ENCODE measurements at regions not wholly inside any gene's neighbourhood (a gene's known extent, or its start where the extent isn't known, plus 50 kb on each side); places are given as distances from the start of the nearest gene placed in this dataset.
A peak's percentile ranks its signal among the peaks of the same experiment; 100 is the strongest.

DNA sequence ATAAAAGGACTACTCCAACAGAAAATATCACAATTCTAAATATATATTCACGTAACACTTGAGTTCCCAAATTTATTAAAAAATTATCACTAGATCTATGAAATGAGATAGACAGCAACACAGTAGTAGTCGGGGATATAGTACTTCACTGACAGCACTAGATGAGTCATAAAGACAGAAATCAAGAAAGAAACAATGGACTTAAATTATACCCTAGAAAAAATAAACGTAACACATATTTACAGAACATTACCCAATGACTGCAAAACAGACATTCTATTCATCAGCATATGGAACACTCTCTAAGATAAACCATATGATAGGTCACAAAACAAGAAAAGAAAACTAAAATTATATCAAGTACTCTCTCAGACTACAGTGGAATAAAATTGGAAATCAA, 429.4 kb downstream of the MBD2 start:
- Histone ChIP-seq H3K79me2 (ENCODE audit: control insufficient read depth, insufficient read depth, low read length, poor library complexity) (no peaks in the 10 kb centered on the region), H2AK5ac (ENCODE audit: low read length) (no peak overlapping the region), H4K91ac (ENCODE audit: low read depth, low read length) (no peak overlapping the region), H4K8ac (ENCODE audit: low read depth, low read length) (no peak overlapping the region), H3K27me3 (ENCODE audit: insufficient read depth, low read length) (no peaks in the 10 kb centered on the region), H3K4me1 (ENCODE audit: control insufficient read depth in 1 of 2, insufficient read depth in 2 of 2, low read length in 2 of 2) (no peaks in the 10 kb centered on the region), H3K9ac (ENCODE audit: low read length) (no peak overlapping the region), H3K4me2 (ENCODE audit: low read length) (no peak overlapping the region), H4K12ac (ENCODE audit: low read depth, low read length) (no peak overlapping the region), H3K9me3 (ENCODE audit: insufficient read depth, low read depth, low read length) (no peaks in the 10 kb centered on the region), H3K36me3 (ENCODE audit: control insufficient read depth in 1 of 2, insufficient read depth in 2 of 2, low read length in 2 of 2) (no peaks in the 10 kb centered on the region), H3K27ac (ENCODE audit: low read depth, low read length) (no peak overlapping the region), H3K23ac (ENCODE audit: low read length) (no peak overlapping the region), H2BK5ac (ENCODE audit: low read depth, low read length, poor library complexity) (no peak overlapping the region), H3K79me1 (ENCODE audit: low read length) (no peaks in the 10 kb centered on the region), H3K14ac (ENCODE audit: low read length) (no peak overlapping the region), H2BK12ac (ENCODE audit: low read length) (no peak overlapping the region), H3K4me3 (ENCODE audit: low read depth, low read length) (no peak overlapping the region), H3K4ac (ENCODE audit: low read depth, low read length) (no peak overlapping the region), H2BK120ac (ENCODE audit: insufficient read depth, low read length, poor library complexity) (no peak overlapping the region), H2AFZ (ENCODE audit: insufficient read depth, low read length, poor library complexity) (no peak overlapping the region), H3K18ac (ENCODE audit: low read length) (no peak overlapping the region)
- WGBS (ENCODE audit: extremely low coverage, insufficient coverage, insufficient read length): no CpG with 5 or more reads among the region's 3 CpGs
- DNase-seq: no peak

- H3K27ac ChIP-seq (ENCODE audit: low read depth, low read length): no peak overlapping the region
- H2AFZ ChIP-seq (ENCODE audit: insufficient read depth, low read length, poor library complexity): no peak overlapping the region
- H4K8ac ChIP-seq (ENCODE audit: low read depth, low read length): no peak overlapping the region
- peak overlapping the region; percentile 1 for H3K9ac ChIP-seq (ENCODE audit: low read length)
- H3K27me3 ChIP-seq (ENCODE audit: insufficient read depth, low read length): no peaks in the 10 kb centered on the region
- no peak overlapping the region for H3K14ac ChIP-seq (ENCODE audit: low read length)
- H3K9me3 ChIP-seq (ENCODE audit: insufficient read depth, low read depth, low read length): no peaks in the 10 kb centered on the region
- H2BK5ac ChIP-seq (ENCODE audit: low read depth, low read length, poor library complexity): no peak overlapping the region
- no peak overlapping the region for H3K4me3 ChIP-seq (ENCODE audit: low read depth, low read length)
- H4K91ac ChIP-seq (ENCODE audit: low read depth, low read length): no peak overlapping the region
- DNase-seq: no peak
- no peak overlapping the region for H4K12ac ChIP-seq (ENCODE audit: low read depth, low read length)
- no peaks in the 10 kb centered on the region for H3K79me2 ChIP-seq (ENCODE audit: control insufficient read depth, insufficient read depth, low read length, poor library complexity)
- no peak overlapping the region for H2AK5ac ChIP-seq (ENCODE audit: low read length)
- no peak overlapping the region for H3K23ac ChIP-seq (ENCODE audit: low read length)
- no peak overlapping the region for H2BK12ac ChIP-seq (ENCODE audit: low read length)
- no peak overlapping the region for H3K18ac ChIP-seq (ENCODE audit: low read length)
- no peak overlapping the region for H3K4ac ChIP-seq (ENCODE audit: low read depth, low read length)
- H3K4me1 ChIP-seq (ENCODE audit: control insufficient read depth in 1 of 2, insufficient read depth in 2 of 2, low read length in 2 of 2): no peaks in the 10 kb centered on the region
- no peak overlapping the region for H2BK120ac ChIP-seq (ENCODE audit: insufficient read depth, low read length, poor library complexity)
- WGBS (ENCODE audit: extremely low coverage, insufficient coverage, insufficient read length): no CpG with 5 or more reads among the region's 4 CpGs
- H3K4me2 ChIP-seq (ENCODE audit: low read length): no peak overlapping the region
- no peaks in the 10 kb centered on the region for H3K36me3 ChIP-seq (ENCODE audit: control insufficient read depth in 1 of 2, insufficient read depth in 2 of 2, low read length in 2 of 2)
- H3K79me1 ChIP-seq (ENCODE audit: low read length): no peaks in the 10 kb centered on the region
Measured at GRCh38 chr18:53792762-53793161, 431.7 kb downstream of the MBD2 start.

- Histone ChIP-seq H2BK5ac (ENCODE audit: low read depth, low read length, poor library complexity) (no peak overlapping the region), H3K4me3 (ENCODE audit: low read depth, low read length) (no peak overlapping the region), H3K14ac (ENCODE audit: low read length) (no peak overlapping the region), H4K12ac (ENCODE audit: low read depth, low read length) (no peak overlapping the region), H2AFZ (ENCODE audit: insufficient read depth, low read length, poor library complexity) (no peak overlapping the region), H3K4me2 (ENCODE audit: low read length) (no peak overlapping the region), H4K8ac (ENCODE audit: low read depth, low read length) (no peak overlapping the region), H3K79me2 (ENCODE audit: control insufficient read depth, insufficient read depth, low read length, poor library complexity) (no peaks in the 10 kb centered on the region), H3K9me3 (ENCODE audit: insufficient read depth, low read depth, low read length) (no peaks in the 10 kb centered on the region), H3K9ac (ENCODE audit: low read length) (no peak overlapping the region), H4K91ac (ENCODE audit: low read depth, low read length) (no peak overlapping the region), H3K4ac (ENCODE audit: low read depth, low read length) (no peak overlapping the region), H3K18ac (ENCODE audit: low read length) (no peak overlapping the region), H3K27ac (ENCODE audit: low read depth, low read length) (no peak overlapping the region), H3K27me3 (ENCODE audit: insufficient read depth, low read length) (no peaks in the 10 kb centered on the region), H2AK5ac (ENCODE audit: low read length) (no peak overlapping the region), H3K23ac (ENCODE audit: low read length) (no peak overlapping the region), H3K79me1 (ENCODE audit: low read length) (no peaks in the 10 kb centered on the region), H3K36me3 (ENCODE audit: control insufficient read depth in 1 of 2, insufficient read depth in 2 of 2, low read length in 2 of 2) (no peaks in the 10 kb centered on the region), H2BK120ac (ENCODE audit: insufficient read depth, low read length, poor library complexity) (no peak overlapping the region), H2BK12ac (ENCODE audit: low read length) (no peak overlapping the region), H3K4me1 (ENCODE audit: control insufficient read depth in 1 of 2, insufficient read depth in 2 of 2, low read length in 2 of 2) (no peaks in the 10 kb centered on the region)
- no peak for DNase-seq
Measured at GRCh38 chr18:53790786-53791185, 433.7 kb downstream of the MBD2 start.

DNA sequence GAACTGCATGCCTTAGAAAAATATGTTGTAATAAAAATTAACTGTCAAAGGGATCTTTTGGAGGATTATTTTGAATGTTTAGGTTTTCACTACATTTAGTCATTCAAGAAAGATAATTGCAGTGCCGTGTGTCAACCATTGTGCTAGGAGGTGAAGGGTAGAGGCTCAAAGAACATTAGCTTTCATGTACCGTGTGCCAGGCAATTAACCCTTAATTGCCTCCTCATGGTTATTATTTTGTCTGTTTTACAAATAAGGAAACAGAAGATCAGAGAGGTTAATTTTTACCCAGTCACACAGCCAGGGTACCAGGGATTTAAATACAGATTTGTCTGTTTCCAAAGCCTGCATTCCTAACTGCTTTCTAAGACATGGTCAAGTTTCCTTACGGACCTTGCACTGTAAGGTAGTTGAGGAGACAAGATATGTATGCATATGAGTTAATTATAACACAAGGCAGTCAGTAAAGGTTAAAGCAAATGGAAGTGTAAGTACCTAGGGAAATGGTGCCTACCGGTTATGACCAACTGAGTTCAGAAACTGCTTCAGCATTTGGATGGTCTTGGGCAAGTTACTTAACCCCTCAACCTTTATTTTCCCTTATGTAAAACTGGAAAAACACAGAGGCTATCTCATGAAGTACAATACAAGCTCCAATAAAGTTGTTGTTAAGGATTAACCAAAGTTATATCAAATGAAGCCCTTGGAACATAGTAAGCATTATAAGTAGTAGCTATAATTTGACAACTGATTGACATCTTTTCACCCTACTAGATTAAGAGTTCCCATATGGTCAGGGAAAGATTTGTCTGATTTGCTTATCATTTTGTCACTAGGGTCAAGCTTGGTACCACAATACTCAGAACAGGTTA, 434.9 kb downstream of the MBD2 start:
- no peak overlapping the region for H3K4me3 ChIP-seq (ENCODE audit: low read depth, low read length)
- no peaks in the 10 kb centered on the region for H3K79me1 ChIP-seq (ENCODE audit: low read length)
- H3K4me1 ChIP-seq (ENCODE audit: control insufficient read depth in 1 of 2, insufficient read depth in 2 of 2, low read length in 2 of 2): no peaks in the 10 kb centered on the region
- no peak overlapping the region for H4K12ac ChIP-seq (ENCODE audit: low read depth, low read length)
- no peaks in the 10 kb centered on the region for H3K27me3 ChIP-seq (ENCODE audit: insufficient read depth, low read length)
- no peaks in the 10 kb centered on the region for H3K9me3 ChIP-seq (ENCODE audit: insufficient read depth, low read depth, low read length)
- H3K4ac ChIP-seq (ENCODE audit: low read depth, low read length): no peak overlapping the region
- H3K18ac ChIP-seq (ENCODE audit: low read length): no peak overlapping the region
- no peak overlapping the region for H3K14ac ChIP-seq (ENCODE audit: low read length)
- no peak overlapping the region for H2BK120ac ChIP-seq (ENCODE audit: insufficient read depth, low read length, poor library complexity)
- no peak overlapping the region for H2BK12ac ChIP-seq (ENCODE audit: low read length)
- H2AK5ac ChIP-seq (ENCODE audit: low read length): no peak overlapping the region
- no peak overlapping the region for H4K91ac ChIP-seq (ENCODE audit: low read depth, low read length)
- H3K9ac ChIP-seq (ENCODE audit: low read length): no peak overlapping the region
- no peak overlapping the region for H3K27ac ChIP-seq (ENCODE audit: low read depth, low read length)
- H3K79me2 ChIP-seq (ENCODE audit: control insufficient read depth, insufficient read depth, low read length, poor library complexity): no peaks in the 10 kb centered on the region
- H2BK5ac ChIP-seq (ENCODE audit: low read depth, low read length, poor library complexity): no peak overlapping the region
- no peak overlapping the region for H2AFZ ChIP-seq (ENCODE audit: insufficient read depth, low read length, poor library complexity)
- no peaks in the 10 kb centered on the region for H3K36me3 ChIP-seq (ENCODE audit: control insufficient read depth in 1 of 2, insufficient read depth in 2 of 2, low read length in 2 of 2)
- no peak overlapping the region for H3K4me2 ChIP-seq (ENCODE audit: low read length)
- no CpG with 5 or more reads among the region's 4 CpGs for WGBS (ENCODE audit: extremely low coverage, insufficient coverage, insufficient read length)
- no peak overlapping the region for H4K8ac ChIP-seq (ENCODE audit: low read depth, low read length)
- H3K23ac ChIP-seq (ENCODE audit: low read length): no peak overlapping the region
- DNase-seq: no peak
